ENCODE measurements at regions not wholly inside any gene's neighbourhood (a gene's known extent, or its start where the extent isn't known, plus 50 kb on each side); places are given as distances from the start of the nearest gene placed in this dataset.
A peak's percentile ranks its signal among the peaks of the same experiment; 100 is the strongest.

- Mint-ChIP-seq H3K27ac (ENCODE audit: unreplicated experiment) (peak overlapping the region; percentile 43), H3K9me3 (ENCODE audit: unreplicated experiment) (no peaks in the 10 kb centered on the region), H3K4me3 (ENCODE audit: unreplicated experiment) (no peak overlapping the region), H3K4me1 (ENCODE audit: low read depth, unreplicated experiment) (peaks cover 35% of the 10 kb centered on the region), H3K36me3 (ENCODE audit: low read depth, unreplicated experiment) (no peaks in the 10 kb centered on the region), H3K27me3 (ENCODE audit: low read depth, unreplicated experiment) (peaks cover 9% of the 10 kb centered on the region)
- Histone ChIP-seq H4K20me1 (ENCODE audit: insufficient read depth, low read length) (no peaks in the 10 kb centered on the region), H3K36me3 (ENCODE audit: insufficient read depth, low read length) (no peaks in the 10 kb centered on the region), H3K27ac (ENCODE audit: low read depth, low read length) (no peak overlapping the region), H3K9me3 (ENCODE audit: insufficient read depth, low read depth, low read length) (no peaks in the 10 kb centered on the region), H3K4me2 (ENCODE audit: low read length) (no peak overlapping the region), H3K9ac (ENCODE audit: low read length) (no peak overlapping the region), H2AFZ (ENCODE audit: low read depth, low read length) (no peak overlapping the region), H3K79me2 (ENCODE audit: insufficient read depth, low read length) (no peaks in the 10 kb centered on the region), H3K4me3 (ENCODE audit: insufficient read depth, low read depth, low read length) (no peak overlapping the region), H3K27me3 (ENCODE audit: insufficient read depth, low read length) (no peaks in the 10 kb centered on the region), H3K4me1 (ENCODE audit: insufficient read depth, low read length) (peaks cover 9% of the 10 kb centered on the region)
- DNase-seq (ENCODE audit: low read depth) (no peak), FAIRE-seq (no peak)
- TF ChIP-seq CTCF (IDR thresholded peaks at IDR 0.05; ENCODE audit: insufficient read depth, low read depth, low read length) = no peak
- TF ChIP-seq EZH2 (IDR thresholded peaks at IDR 0.05; ENCODE audit: insufficient read depth, low read length) = no peak
Observed at GRCh38 chr9:108270561-108270960, 585.2 kb downstream of the ACTL7B start.

GRCh38 chr9:108270051-108270450 lies 585.7 kb downstream of the ACTL7B start:
- peaks cover 9% of the 10 kb centered on the region for H3K4me1 ChIP-seq (ENCODE audit: insufficient read depth, low read length)
- H2AFZ ChIP-seq (ENCODE audit: low read depth, low read length) = no peak overlapping the region
- H3K27ac ChIP-seq (ENCODE audit: low read depth, low read length) = no peak overlapping the region
- H3K4me3 ChIP-seq (ENCODE audit: insufficient read depth, low read depth, low read length) = no peak overlapping the region
- FAIRE-seq (no peak), DNase-seq (ENCODE audit: low read depth) (peak; percentile 45)
- H4K20me1 ChIP-seq (ENCODE audit: insufficient read depth, low read length) = no peaks in the 10 kb centered on the region
- Mint-ChIP-seq H3K9me3 (ENCODE audit: unreplicated experiment) (no peaks in the 10 kb centered on the region), H3K27me3 (ENCODE audit: low read depth, unreplicated experiment) (peaks cover 9% of the 10 kb centered on the region), H3K4me1 (ENCODE audit: low read depth, unreplicated experiment) (peaks cover 35% of the 10 kb centered on the region), H3K36me3 (ENCODE audit: low read depth, unreplicated experiment) (no peaks in the 10 kb centered on the region), H3K27ac (ENCODE audit: unreplicated experiment) (peak overlapping the region; percentile 43), H3K4me3 (ENCODE audit: unreplicated experiment) (no peak overlapping the region)
- H3K9ac ChIP-seq (ENCODE audit: low read length) = no peak overlapping the region
- no peaks in the 10 kb centered on the region for H3K36me3 ChIP-seq (ENCODE audit: insufficient read depth, low read length)
- H3K79me2 ChIP-seq (ENCODE audit: insufficient read depth, low read length) = no peaks in the 10 kb centered on the region
- H3K9me3 ChIP-seq (ENCODE audit: insufficient read depth, low read depth, low read length) = no peaks in the 10 kb centered on the region
- H3K4me2 ChIP-seq (ENCODE audit: low read length) = no peak overlapping the region
- H3K27me3 ChIP-seq (ENCODE audit: insufficient read depth, low read length) = no peaks in the 10 kb centered on the region
- TF ChIP-seq CTCF (IDR thresholded peaks at IDR 0.05; ENCODE audit: insufficient read depth, low read depth, low read length) = no peak
- TF ChIP-seq EZH2 (IDR thresholded peaks at IDR 0.05; ENCODE audit: insufficient read depth, low read length) = no peak

- Histone ChIP-seq H3K27me3 (ENCODE audit: insufficient read depth, low read length) (no peaks in the 10 kb centered on the region), H3K79me2 (ENCODE audit: insufficient read depth, low read length) (no peaks in the 10 kb centered on the region), H3K4me1 (ENCODE audit: insufficient read depth, low read length) (peaks cover 9% of the 10 kb centered on the region), H3K27ac (ENCODE audit: low read depth, low read length) (no peak overlapping the region), H3K9ac (ENCODE audit: low read length) (no peak overlapping the region), H3K4me3 (ENCODE audit: insufficient read depth, low read depth, low read length) (no peak overlapping the region), H3K36me3 (ENCODE audit: insufficient read depth, low read length) (no peaks in the 10 kb centered on the region), H3K4me2 (ENCODE audit: low read length) (no peak overlapping the region), H2AFZ (ENCODE audit: low read depth, low read length) (no peak overlapping the region), H4K20me1 (ENCODE audit: insufficient read depth, low read length) (no peaks in the 10 kb centered on the region), H3K9me3 (ENCODE audit: insufficient read depth, low read depth, low read length) (no peaks in the 10 kb centered on the region)
- H3K27me3 Mint-ChIP-seq (ENCODE audit: low read depth, unreplicated experiment) = peaks cover 6% of the 10 kb centered on the region
- no peaks in the 10 kb centered on the region for H3K9me3 Mint-ChIP-seq (ENCODE audit: unreplicated experiment)
- no peaks in the 10 kb centered on the region for H3K36me3 Mint-ChIP-seq (ENCODE audit: low read depth, unreplicated experiment)
- DNase-seq (ENCODE audit: low read depth) (no peak), FAIRE-seq (no peak)
- TF ChIP-seq CTCF (IDR thresholded peaks at IDR 0.05; ENCODE audit: insufficient read depth, low read depth, low read length) (no peak), EZH2 (IDR thresholded peaks at IDR 0.05; ENCODE audit: insufficient read depth, low read length) (no peak)
- no peak overlapping the region for H3K4me3 Mint-ChIP-seq (ENCODE audit: unreplicated experiment)
- peaks cover 35% of the 10 kb centered on the region for H3K4me1 Mint-ChIP-seq (ENCODE audit: low read depth, unreplicated experiment)
- H3K27ac Mint-ChIP-seq (ENCODE audit: unreplicated experiment) = no peak overlapping the region
Observed at GRCh38 chr9:108269371-108269770, 586.4 kb downstream of the ACTL7B start.

Measured in astrocyte (in vitro differentiated cells and primary cell).